Stomach (tissue), 4 donors: ENCODE measurements at regions not wholly inside any gene's neighbourhood (a gene's known extent, or its start where the extent isn't known, plus 50 kb on each side); places are given as distances from the start of the nearest gene placed in this dataset.

ENCODE experiments used
- CTCF ChIP-seq, 7 experiments: fragments of 450-650 bp in 4 of 7; fragments of 200-600 bp in 3 of 7; sonication (generic) in 3 of 7; IDR thresholded peaks; one replicate each; pipeline ENCODE4 v1.5.1; 2016 to 2019; ENCODE audit warnings: antibody characterized with exemption in 7 of 7, control low read depth in 2 of 7, mild to moderate bottlenecking in 1 of 7
- POLR2A ChIP-seq, 4 donors: fragments of 450-650 bp; IDR thresholded peaks; one replicate each; pipeline ENCODE4 v1.6.1; 2016; ENCODE audit warnings: antibody characterized with exemption in 4 of 4, control low read depth in 2 of 4, mild to moderate bottlenecking in 1 of 4, moderate library complexity in 1 of 4
- POLR2AphosphoS5 ChIP-seq, 3 donors: sonication (generic); formaldehyde crosslinking; IDR thresholded peaks; one replicate each; pipeline ENCODE4 v1.6.1; 2016; ENCODE audit warnings: antibody characterized with exemption in 3 of 3

GRCh38 chr11:27904358-27905055 lies 203.4 kb downstream of the KIF18A start:
- TF ChIP-seq POLR2AphosphoS5 (IDR thresholded peaks at IDR 0.05) (no peak), POLR2A (IDR thresholded peaks at IDR 0.05) (no peak), CTCF (IDR thresholded peaks at IDR 0.05) (no peak)
